ENCODE measurements at regions not wholly inside any gene's neighbourhood (a gene's known extent, or its start where the extent isn't known, plus 50 kb on each side); places are given as distances from the start of the nearest gene placed in this dataset.
A peak's percentile ranks its signal among the peaks of the same experiment; 100 is the strongest.

- Histone ChIP-seq H3K18ac (ENCODE audit: low read depth, low read length) (no peak overlapping the region), H2BK20ac (ENCODE audit: low read depth, low read length) (no peak overlapping the region), H2AFZ (replicated peaks; ENCODE audit: low read length, poor library complexity) (no peak overlapping the region), H2BK120ac (ENCODE audit: low read depth, low read length) (no peak overlapping the region), H3K4me1 (ENCODE audit: control insufficient read depth, insufficient read depth, low read length) (peaks cover 2% of the 10 kb centered on the region; the same call in 1 of the 2 replicates), H3K9ac (ENCODE audit: low read depth, low read length) (no peak overlapping the region), H3K9me1 (ENCODE audit: insufficient read depth, low read length) (no peaks in the 10 kb centered on the region), H3K27ac (ENCODE audit: insufficient read depth, low read length) (no peak overlapping the region), H4K8ac (ENCODE audit: low read depth in 2 of 2, low read length in 2 of 2) (no peak overlapping the region), H2BK5ac (ENCODE audit: low read depth, low read length, poor library complexity, severe bottlenecking) (no peak overlapping the region), H2AK5ac (ENCODE audit: low read depth, low read length) (no peak overlapping the region), H4K20me1 (ENCODE audit: insufficient read depth, low read length) (no peaks in the 10 kb centered on the region), H3K79me1 (ENCODE audit: low read depth in 1 of 2, low read length in 2 of 2) (peaks cover 1 to 12% of the 10 kb centered on the region in 2 experiments; a peak in 3 of 4 replicates), H3K23ac (ENCODE audit: low read depth, low read length) (no peak overlapping the region), H3K9me3 (ENCODE audit: control insufficient read depth, insufficient read depth, low read length) (no peaks in the 10 kb centered on the region), H3K36me3 (ENCODE audit: control insufficient read depth, insufficient read depth, low read length) (no peaks in the 10 kb centered on the region), H3K56ac (ENCODE audit: extremely low read depth, insufficient read depth, low read length) (no peak overlapping the region), H2BK15ac (ENCODE audit: low read depth, low read length) (no peak overlapping the region), H2AK9ac (replicated peaks; ENCODE audit: low read depth, low read length, poor library complexity) (no peak overlapping the region), H4K91ac (ENCODE audit: insufficient read depth, low read depth, low read length) (no peak overlapping the region), H3K14ac (replicated peaks; ENCODE audit: low read depth, low read length) (no peak overlapping the region), H3K4ac (ENCODE audit: low read depth, low read length) (no peak overlapping the region), H3K27me3 (ENCODE audit: control insufficient read depth, insufficient read depth, low read length) (no peaks in the 10 kb centered on the region), H3K4me3 (ENCODE audit: insufficient read depth, low read depth, low read length) (no peak overlapping the region), H4K5ac (ENCODE audit: low read depth, low read length) (no peak overlapping the region), H3K4me2 (ENCODE audit: low read depth, low read length) (no peak overlapping the region)
- TF ChIP-seq RFX5 (IDR thresholded peaks at IDR 0.05; ENCODE audit: low read depth, low read length) (no peak), MAFK (IDR thresholded peaks at IDR 0.05; ENCODE audit: low read depth, low read length) (peak; percentile 36; the same call in 1 of the 2 replicates)
- in situ Hi-C loops (cut with MboI; ENCODE audit: low sequenced_read_pairs) (no loop called here), dilution Hi-C loops (cut with HindIII; ENCODE audit: low sequenced_read_pairs, unreplicated experiment) (no loop called here), intact Hi-C loops (cut with micrococcal nuclease) (no loop called here)
- ChIA-PET POLR2A (ENCODE audit: unreplicated experiment) (no interaction called here), CTCF (interaction anchor here (0.8 kb wide), 1 partner anchor 12 kb away, joined by 3 read pairs; no protein-coding TSS in a partner anchor)
- no peak for ATAC-seq (ENCODE audit: low read depth)
- DNase-seq, result no peak
- BruUV-seq (replicated peaks), result no TSS peak
Measured at GRCh38 chr7:106756071-106756470, 95.1 kb upstream of the CCDC71L start.
